ENCODE measurements at regions not wholly inside any gene's neighbourhood (a gene's known extent, or its start where the extent isn't known, plus 50 kb on each side); places are given as distances from the start of the nearest gene placed in this dataset.

GRCh38 chr15:92324101-92324963, 69.3 kb upstream of the ST8SIA2 start:
- no peaks in the 10 kb centered on the region for H3K4me1 ChIP-seq (ENCODE audit: control insufficient read depth, insufficient read depth, low read length)
- ChIA-PET POLR2A (no interaction called here), CTCF (no interaction called here)
- no peak overlapping the region for H3K27ac ChIP-seq (ENCODE audit: extremely low read depth, low read depth, low read length)
- no peaks in the 10 kb centered on the region for H3K9me3 ChIP-seq (ENCODE audit: control insufficient read depth, insufficient read depth, low read depth, low read length)
- H3K36me3 ChIP-seq (ENCODE audit: control insufficient read depth in 2 of 2, insufficient read depth in 1 of 2, low read length in 2 of 2): no peaks in the 10 kb centered on the region
- TF ChIP-seq ZNF404 (tag by site-specific recombination; IDR thresholded peaks at IDR 0.05) (no peak), ZNF629 (tag by site-specific recombination; IDR thresholded peaks at IDR 0.05) (no peak), SALL2 (tag by site-specific recombination; IDR thresholded peaks at IDR 0.05; ENCODE audit: borderline replicate concordance) (no peak), MZF1 (tag by site-specific recombination; IDR thresholded peaks at IDR 0.05; ENCODE audit: borderline replicate concordance) (no peak)
- H3K4me3 ChIP-seq (ENCODE audit: low read depth, low read length): no peak overlapping the region

- CTCF ChIA-PET: no interaction called here
- no peaks in the 10 kb centered on the region for H3K4me1 ChIP-seq (ENCODE audit: control insufficient read depth, insufficient read depth, low read length)
- POLR2A ChIA-PET: no interaction called here
- no peak overlapping the region for H3K4me3 ChIP-seq (ENCODE audit: low read depth, low read length)
- no peaks in the 10 kb centered on the region for H3K9me3 ChIP-seq (ENCODE audit: control insufficient read depth, insufficient read depth, low read depth, low read length)
- no peak for TF ChIP-seq ZNF560 (tag by site-specific recombination; IDR thresholded peaks at IDR 0.05; ENCODE audit: borderline replicate concordance)
- TF ChIP-seq ZNF639 (tag by site-specific recombination; IDR thresholded peaks at IDR 0.05): no peak
- TF ChIP-seq ZNF521 (tag by site-specific recombination; IDR thresholded peaks at IDR 0.05): no peak
- no peak for TF ChIP-seq WT1 (tag by site-specific recombination; IDR thresholded peaks at IDR 0.05)
- no peak for TF ChIP-seq MEIS1 (CRISPR knock-in tag; IDR thresholded peaks at IDR 0.05; ENCODE audit: borderline replicate concordance)
- TF ChIP-seq SETDB1 (IDR thresholded peaks at IDR 0.05; ENCODE audit: insufficient read length, low read length): no peak
- H3K36me3 ChIP-seq (ENCODE audit: control insufficient read depth in 2 of 2, insufficient read depth in 1 of 2, low read length in 2 of 2): no peaks in the 10 kb centered on the region
- H3K27ac ChIP-seq (ENCODE audit: extremely low read depth, low read depth, low read length): no peak overlapping the region
These were observed 67.4 kb upstream of the ST8SIA2 start for GRCh38 chr15:92326236-92326635.

- Histone ChIP-seq H3K4me1 (ENCODE audit: control insufficient read depth, insufficient read depth, low read length) (no peaks in the 10 kb centered on the region), H3K27ac (ENCODE audit: extremely low read depth, low read depth, low read length) (no peak overlapping the region), H3K36me3 (ENCODE audit: control insufficient read depth in 2 of 2, insufficient read depth in 1 of 2, low read length in 2 of 2) (no peaks in the 10 kb centered on the region), H3K4me3 (ENCODE audit: low read depth, low read length) (no peak overlapping the region), H3K9me3 (ENCODE audit: control insufficient read depth, insufficient read depth, low read depth, low read length) (no peaks in the 10 kb centered on the region)
- ChIA-PET CTCF (no interaction called here), POLR2A (no interaction called here)
- TF ChIP-seq BCL6B (tag by site-specific recombination; IDR thresholded peaks at IDR 0.05): no peak
These were observed 66.6 kb upstream of the ST8SIA2 start for GRCh38 chr15:92327033-92327432.

- TF ChIP-seq ZNF843 (tag by site-specific recombination; IDR thresholded peaks at IDR 0.05) (no peak), BCL6B (tag by site-specific recombination; IDR thresholded peaks at IDR 0.05) (no peak), ZNF776 (tag by site-specific recombination; IDR thresholded peaks at IDR 0.05; ENCODE audit: borderline replicate concordance) (no peak), OVOL3 (tag by site-specific recombination; IDR thresholded peaks at IDR 0.05) (no peak), SP3 (tag by site-specific recombination; IDR thresholded peaks at IDR 0.05) (no peak), ZNF433 (tag by site-specific recombination; IDR thresholded peaks at IDR 0.05; ENCODE audit: low read depth) (no peak)
- Histone ChIP-seq H3K4me1 (ENCODE audit: control insufficient read depth, insufficient read depth, low read length) (no peaks in the 10 kb centered on the region), H3K27ac (ENCODE audit: extremely low read depth, low read depth, low read length) (no peak overlapping the region), H3K36me3 (ENCODE audit: control insufficient read depth in 2 of 2, insufficient read depth in 1 of 2, low read length in 2 of 2) (no peaks in the 10 kb centered on the region), H3K9me3 (ENCODE audit: control insufficient read depth, insufficient read depth, low read depth, low read length) (no peaks in the 10 kb centered on the region), H3K4me3 (ENCODE audit: low read depth, low read length) (no peak overlapping the region)
- ChIA-PET CTCF (interaction anchor here (0.6 to 0.7 kb wide), 3 partner anchors 52 to 215 kb away, joined by 3 to 4 read pairs (median 3); no protein-coding TSS in a partner anchor), POLR2A (no interaction called here)
These were observed 65.5 kb upstream of the ST8SIA2 start for GRCh38 chr15:92328207-92328606.

Measured in HEK293 (cell line).